ENCODE measurements at regions not wholly inside any gene's neighbourhood (a gene's known extent, or its start where the extent isn't known, plus 50 kb on each side); places are given as distances from the start of the nearest gene placed in this dataset.

GRCh38 chr7:135858379-135858778 lies 109.8 kb upstream of the FAM180A start:
- TF ChIP-seq CTCF (conservative IDR thresholded peaks at IDR 0.05; ENCODE audit: low read depth in 2 of 2), result no peak
- TF ChIP-seq JUNB (IDR thresholded peaks at IDR 0.05; ENCODE audit: unreplicated experiment), result no peak
- no peak for TF ChIP-seq EZH2phosphoT487 (IDR thresholded peaks at IDR 0.05; ENCODE audit: unreplicated experiment)
- no peak for TF ChIP-seq ETS1 (IDR thresholded peaks at IDR 0.05)
- no peak for TF ChIP-seq EZH2 (IDR thresholded peaks at IDR 0.05; ENCODE audit: low read depth, unreplicated experiment)
- no peak for TF ChIP-seq REST (IDR thresholded peaks at IDR 0.05; ENCODE audit: unreplicated experiment)
- TF ChIP-seq POLR2AphosphoS5 (IDR thresholded peaks at IDR 0.05; ENCODE audit: low read depth), result no peak

All from GM23338 (cell line).